NB4 (cell line): ENCODE measurements at regions not wholly inside any gene's neighbourhood (a gene's known extent, or its start where the extent isn't known, plus 50 kb on each side); places are given as distances from the start of the nearest gene placed in this dataset.
A peak's percentile ranks its signal among the peaks of the same experiment; 100 is the strongest.

Experiments used
- DNase-seq: peaks from one replicate; pipeline ENCODE4 v3.0.0; 2010; ENCODE audit warnings: low read depth
- H3K4me3 ChIP-seq: one replicate; pipeline ENCODE4 v1.5.1; 2011; ENCODE audit warnings: mild to moderate bottlenecking, low read depth, low read length, moderate library complexity
- MYC ChIP-seq: IDR thresholded peaks from 2 replicates; pipeline ENCODE4 v1.6.1; 2011; ENCODE audit warnings: low read depth, low read length
- POLR2A ChIP-seq: IDR thresholded peaks from 2 replicates; pipeline ENCODE4 v1.6.1; 2011; ENCODE audit warnings: mild to moderate bottlenecking; ENCODE audit not compliant: insufficient read length; ENCODE audit errors: extremely low read depth
- TF ChIP-seq, protein P1 (sequence below): IDR thresholded peaks from one replicate; pipeline ENCODE4 v1.5.1; 2012; ENCODE audit warnings: low read depth, low read length
- TF ChIP-seq, protein P2 (sequence below): IDR thresholded peaks from 2 replicates; pipeline ENCODE4 v1.6.1; 2011; ENCODE audit warnings: low read depth, low read length

DNA sequence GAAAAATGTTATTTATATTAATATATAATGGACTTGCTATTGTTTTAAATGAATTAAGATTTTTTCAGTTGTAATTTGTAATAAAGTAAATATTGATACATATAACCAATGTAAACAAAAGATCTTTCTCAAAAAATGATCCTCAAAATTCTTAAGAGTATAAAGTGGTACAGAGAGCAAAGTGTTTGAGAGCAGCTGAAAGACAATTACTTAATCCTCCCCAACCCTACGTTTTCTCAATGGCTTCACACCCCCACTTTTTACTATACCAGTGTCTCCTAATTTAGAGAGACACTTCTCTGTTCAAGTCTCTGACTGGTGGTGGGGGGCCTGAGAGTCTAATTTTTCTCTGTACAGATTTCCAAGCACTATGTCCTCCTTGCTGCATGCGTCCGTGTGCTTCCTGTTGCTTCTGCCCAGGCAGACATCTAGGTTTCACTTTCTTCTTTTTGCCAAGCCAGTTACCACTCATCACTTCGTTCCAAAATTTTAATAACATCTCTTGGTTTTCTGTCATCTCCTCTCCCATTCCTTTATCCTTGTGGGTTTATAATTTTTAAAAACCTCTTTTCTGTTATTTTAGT, 276.3 kb upstream of the DNAJC19 start:
- peak; percentile 11 for DNase-seq
- TF ChIP-seq MYC (no peak), POLR2A (no peak)
- TF ChIP-seq, protein P1, sequence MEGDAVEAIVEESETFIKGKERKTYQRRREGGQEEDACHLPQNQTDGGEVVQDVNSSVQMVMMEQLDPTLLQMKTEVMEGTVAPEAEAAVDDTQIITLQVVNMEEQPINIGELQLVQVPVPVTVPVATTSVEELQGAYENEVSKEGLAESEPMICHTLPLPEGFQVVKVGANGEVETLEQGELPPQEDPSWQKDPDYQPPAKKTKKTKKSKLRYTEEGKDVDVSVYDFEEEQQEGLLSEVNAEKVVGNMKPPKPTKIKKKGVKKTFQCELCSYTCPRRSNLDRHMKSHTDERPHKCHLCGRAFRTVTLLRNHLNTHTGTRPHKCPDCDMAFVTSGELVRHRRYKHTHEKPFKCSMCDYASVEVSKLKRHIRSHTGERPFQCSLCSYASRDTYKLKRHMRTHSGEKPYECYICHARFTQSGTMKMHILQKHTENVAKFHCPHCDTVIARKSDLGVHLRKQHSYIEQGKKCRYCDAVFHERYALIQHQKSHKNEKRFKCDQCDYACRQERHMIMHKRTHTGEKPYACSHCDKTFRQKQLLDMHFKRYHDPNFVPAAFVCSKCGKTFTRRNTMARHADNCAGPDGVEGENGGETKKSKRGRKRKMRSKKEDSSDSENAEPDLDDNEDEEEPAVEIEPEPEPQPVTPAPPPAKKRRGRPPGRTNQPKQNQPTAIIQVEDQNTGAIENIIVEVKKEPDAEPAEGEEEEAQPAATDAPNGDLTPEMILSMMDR, result no peak
- TF ChIP-seq, protein P2, sequence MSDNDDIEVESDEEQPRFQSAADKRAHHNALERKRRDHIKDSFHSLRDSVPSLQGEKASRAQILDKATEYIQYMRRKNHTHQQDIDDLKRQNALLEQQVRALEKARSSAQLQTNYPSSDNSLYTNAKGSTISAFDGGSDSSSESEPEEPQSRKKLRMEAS, result no peak
- peak overlapping the region; percentile 28 for H3K4me3 ChIP-seq

DNA sequence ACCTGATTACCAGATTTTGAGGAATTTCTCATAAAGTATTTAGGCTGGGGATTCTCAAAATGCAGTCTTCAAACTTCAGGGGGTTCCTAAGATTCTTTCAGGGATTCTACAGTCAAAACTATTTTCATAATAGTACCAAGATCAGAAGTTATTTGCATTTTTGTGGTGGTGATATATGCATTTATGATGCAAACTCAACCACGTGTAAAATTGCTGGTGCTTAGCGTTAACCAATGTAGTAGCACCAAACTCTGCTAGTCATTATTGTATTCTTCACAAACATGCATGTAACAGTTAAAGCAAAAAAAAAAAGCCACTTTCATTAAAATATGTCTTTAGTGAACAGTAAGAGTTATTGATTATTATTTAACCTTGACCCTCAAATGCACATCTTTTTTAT, 274.9 kb upstream of the DNAJC19 start:
- H3K4me3 ChIP-seq, result no peak overlapping the region
- DNase-seq, result no peak
- TF ChIP-seq POLR2A, result no peak
- no peak for TF ChIP-seq MYC
- TF ChIP-seq, protein P2, result no peak
- TF ChIP-seq, protein P1, result no peak

DNA sequence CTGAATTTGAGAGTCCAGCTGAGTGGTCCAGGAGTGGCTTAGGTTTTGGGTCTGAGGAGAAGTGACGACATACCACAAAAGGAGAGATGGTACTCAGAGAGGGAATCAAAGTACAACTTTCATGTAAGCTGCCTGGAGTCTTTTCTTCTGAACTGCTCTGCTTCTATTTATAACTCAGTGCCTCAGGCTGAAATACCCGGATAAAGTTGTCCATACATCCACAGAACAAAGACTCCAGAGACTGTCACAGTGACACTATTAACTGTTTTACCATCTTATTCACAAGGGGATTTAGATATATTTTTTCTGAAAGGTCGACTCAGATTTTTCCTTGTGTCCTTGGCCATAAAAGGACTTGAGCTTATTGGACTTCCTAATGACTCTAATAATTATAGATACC, 264.3 kb upstream of the DNAJC19 start:
- no peak overlapping the region for H3K4me3 ChIP-seq
- DNase-seq, result no peak
- TF ChIP-seq, protein P2, result no peak
- TF ChIP-seq, protein P1, result no peak
- TF ChIP-seq POLR2A (no peak), MYC (no peak)

DNA sequence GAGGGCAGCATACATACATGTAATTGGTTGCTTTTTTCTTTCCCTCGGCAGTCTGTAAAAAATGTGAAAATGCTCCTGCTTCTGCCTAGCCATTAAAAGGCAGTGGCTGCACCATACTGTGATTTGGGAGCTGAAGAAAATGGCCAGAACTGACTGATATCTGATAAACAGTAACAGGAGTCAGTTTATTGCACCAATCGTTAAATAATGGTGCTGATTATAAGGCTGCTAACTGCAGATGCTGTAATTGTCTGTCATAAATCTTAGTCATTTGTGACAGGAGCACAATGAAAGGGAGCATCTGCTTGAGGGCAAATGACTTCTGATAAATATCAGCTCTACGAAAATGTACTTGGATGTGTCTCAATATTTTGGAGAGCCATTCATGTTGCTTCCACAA, 263.1 kb upstream of the DNAJC19 start:
- no peak for DNase-seq
- H3K4me3 ChIP-seq, result no peak overlapping the region
- no peak for TF ChIP-seq POLR2A
- TF ChIP-seq, protein P2, result no peak
- TF ChIP-seq MYC, result no peak
- TF ChIP-seq, protein P1, result no peak

DNA sequence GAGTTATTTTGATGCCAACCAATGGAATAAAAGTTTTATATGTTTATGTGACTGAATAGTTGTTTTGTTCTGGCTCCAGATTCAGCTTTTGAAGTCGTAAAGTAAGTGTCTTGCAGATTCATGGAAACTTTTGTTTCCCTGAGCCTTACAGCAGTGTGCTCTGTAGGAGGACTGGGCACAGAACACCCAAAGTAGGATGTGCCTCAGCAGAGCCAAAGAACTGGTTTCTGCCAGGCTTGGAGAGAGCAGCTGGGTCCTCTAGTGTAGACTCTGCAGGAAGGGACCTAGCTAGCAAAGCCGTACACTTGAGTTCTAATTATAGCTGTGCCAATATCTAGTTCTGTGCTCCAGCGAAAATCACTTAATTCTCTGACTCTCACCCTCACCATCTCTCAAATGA, 261.2 kb upstream of the DNAJC19 start:
- DNase-seq, result no peak
- H3K4me3 ChIP-seq, result no peak overlapping the region
- TF ChIP-seq POLR2A, result no peak
- TF ChIP-seq, protein P2, result no peak
- TF ChIP-seq MYC, result no peak
- TF ChIP-seq, protein P1, result no peak

DNA sequence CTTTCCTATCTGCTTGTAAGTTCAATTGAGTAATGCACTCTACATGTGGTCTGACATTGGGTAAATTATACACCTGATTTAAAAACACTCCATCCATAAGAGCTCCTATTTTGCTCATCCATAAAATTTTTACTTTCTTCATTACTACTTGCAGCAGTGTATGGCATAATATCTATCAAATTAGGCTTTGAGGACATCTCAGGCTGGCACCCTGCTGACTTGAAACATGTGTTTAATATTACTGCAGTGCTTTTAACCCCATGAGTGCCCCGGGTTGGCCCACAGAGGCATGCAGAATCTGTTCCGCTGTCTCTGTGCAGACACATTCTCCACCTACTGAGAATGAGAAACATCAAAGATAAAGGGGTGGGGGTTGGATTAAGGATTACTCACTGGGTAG, 249.9 kb upstream of the DNAJC19 start:
- TF ChIP-seq, protein P1, result no peak
- no peak overlapping the region for H3K4me3 ChIP-seq
- DNase-seq, result no peak
